ENCODE measurements at regions not wholly inside any gene's neighbourhood (a gene's known extent, or its start where the extent isn't known, plus 50 kb on each side); places are given as distances from the start of the nearest gene placed in this dataset.

GRCh38 chr6:9517806-9518205 lies 897.1 kb downstream of the TFAP2A start:
- whole genome bisulfite sequencing (ENCODE audit: insufficient coverage): no CpG with 5 or more reads among the region's 3 CpGs
- DNase-seq (ENCODE audit: low read depth in 4 of 6, low spot score in 6 of 6): no peak

GRCh38 chr6:9515633-9516606 lies 899.0 kb downstream of the TFAP2A start:
- Histone ChIP-seq H3K9me3 (ENCODE audit: control insufficient read depth, insufficient read depth, low read length) (no peaks in the 10 kb centered on the region), H3K27ac (ENCODE audit: low read depth, low read length) (no peak overlapping the region), H3K4me3 (ENCODE audit: low read depth, low read length) (no peak overlapping the region), H3K4me1 (ENCODE audit: control insufficient read depth, insufficient read depth, low read length) (peaks cover 4% of the 10 kb centered on the region), H3K36me3 (ENCODE audit: control insufficient read depth, insufficient read depth, low read length) (no peaks in the 10 kb centered on the region), H3K27me3 (ENCODE audit: control insufficient read depth, insufficient read depth, low read length) (no peaks in the 10 kb centered on the region)
- 30% methylated on average over 7 of the region's 13 CpGs for WGBS (ENCODE audit: insufficient coverage)
- DNase-seq (ENCODE audit: low read depth in 4 of 6, low spot score in 6 of 6): peak in 2 of 6 donors; percentile 23 to 62

More at GRCh38 chr6:9517806-9518205, 897.1 kb downstream of the TFAP2A start:
- Histone ChIP-seq H3K27me3 (ENCODE audit: control insufficient read depth, insufficient read depth, low read length) (no peaks in the 10 kb centered on the region), H3K36me3 (ENCODE audit: control insufficient read depth, insufficient read depth, low read length) (no peaks in the 10 kb centered on the region), H3K4me3 (ENCODE audit: low read depth, low read length) (no peak overlapping the region), H3K27ac (ENCODE audit: low read depth, low read length) (no peak overlapping the region), H3K4me1 (ENCODE audit: control insufficient read depth, insufficient read depth, low read length) (peaks cover 4% of the 10 kb centered on the region), H3K9me3 (ENCODE audit: control insufficient read depth, insufficient read depth, low read length) (no peaks in the 10 kb centered on the region)

GRCh38 chr6:9514146-9514545 lies 900.7 kb downstream of the TFAP2A start:
- no peak overlapping the region for H3K27ac ChIP-seq (ENCODE audit: low read depth, low read length)

GRCh38 chr6:9511157-9511556 lies 903.7 kb downstream of the TFAP2A start:
- Histone ChIP-seq H3K9me3 (ENCODE audit: control insufficient read depth, insufficient read depth, low read length) (no peaks in the 10 kb centered on the region), H3K27me3 (ENCODE audit: control insufficient read depth, insufficient read depth, low read length) (no peaks in the 10 kb centered on the region), H3K27ac (ENCODE audit: low read depth, low read length) (no peak overlapping the region), H3K36me3 (ENCODE audit: control insufficient read depth, insufficient read depth, low read length) (no peaks in the 10 kb centered on the region), H3K4me1 (ENCODE audit: control insufficient read depth, insufficient read depth, low read length) (peaks cover 2% of the 10 kb centered on the region), H3K4me3 (ENCODE audit: low read depth, low read length) (no peak overlapping the region)
- DNase-seq (ENCODE audit: low read depth in 4 of 6, low spot score in 6 of 6): no peak
- no CpG with 5 or more reads among the region's 1 CpG for WGBS (ENCODE audit: insufficient coverage)

More at GRCh38 chr6:9514146-9514545, 900.7 kb downstream of the TFAP2A start:
- peaks cover 4% of the 10 kb centered on the region for H3K4me1 ChIP-seq (ENCODE audit: control insufficient read depth, insufficient read depth, low read length)
- no peaks in the 10 kb centered on the region for H3K9me3 ChIP-seq (ENCODE audit: control insufficient read depth, insufficient read depth, low read length)
- H3K36me3 ChIP-seq (ENCODE audit: control insufficient read depth, insufficient read depth, low read length): no peaks in the 10 kb centered on the region
- H3K27me3 ChIP-seq (ENCODE audit: control insufficient read depth, insufficient read depth, low read length): no peaks in the 10 kb centered on the region
- DNase-seq (ENCODE audit: low read depth in 4 of 6, low spot score in 6 of 6): peak in 1 of 6 donors; percentile 18
- no peak overlapping the region for H3K4me3 ChIP-seq (ENCODE audit: low read depth, low read length)
- WGBS (ENCODE audit: insufficient coverage): no CpG with 5 or more reads among the region's 1 CpG

GRCh38 chr6:9507136-9507895 lies 907.6 kb downstream of the TFAP2A start:
- DNase-seq (ENCODE audit: low read depth in 4 of 6, low spot score in 6 of 6): no peak
- Histone ChIP-seq H3K9me3 (ENCODE audit: control insufficient read depth, insufficient read depth, low read length) (no peaks in the 10 kb centered on the region), H3K36me3 (ENCODE audit: control insufficient read depth, insufficient read depth, low read length) (no peaks in the 10 kb centered on the region), H3K4me3 (ENCODE audit: low read depth, low read length) (no peak overlapping the region), H3K4me1 (ENCODE audit: control insufficient read depth, insufficient read depth, low read length) (no peaks in the 10 kb centered on the region), H3K27me3 (ENCODE audit: control insufficient read depth, insufficient read depth, low read length) (no peaks in the 10 kb centered on the region), H3K27ac (ENCODE audit: low read depth, low read length) (no peak overlapping the region)
- 79% methylated on average over 3 of the region's 6 CpGs for WGBS (ENCODE audit: insufficient coverage)

- Histone ChIP-seq H3K4me1 (ENCODE audit: control insufficient read depth, insufficient read depth, low read length) (no peaks in the 10 kb centered on the region), H3K27ac (ENCODE audit: low read depth, low read length) (no peak overlapping the region), H3K9me3 (ENCODE audit: control insufficient read depth, insufficient read depth, low read length) (no peaks in the 10 kb centered on the region), H3K4me3 (ENCODE audit: low read depth, low read length) (no peak overlapping the region), H3K36me3 (ENCODE audit: control insufficient read depth, insufficient read depth, low read length) (no peaks in the 10 kb centered on the region), H3K27me3 (ENCODE audit: control insufficient read depth, insufficient read depth, low read length) (no peaks in the 10 kb centered on the region)
- DNase-seq (ENCODE audit: low read depth in 4 of 6, low spot score in 6 of 6): no peak
- no CpG with 5 or more reads among the region's 2 CpGs for WGBS (ENCODE audit: insufficient coverage)
These were observed 910.7 kb downstream of the TFAP2A start for GRCh38 chr6:9504191-9504590.

GRCh38 chr6:9503111-9503761 lies 911.6 kb downstream of the TFAP2A start:
- Histone ChIP-seq H3K36me3 (ENCODE audit: control insufficient read depth, insufficient read depth, low read length) (no peaks in the 10 kb centered on the region), H3K27ac (ENCODE audit: low read depth, low read length) (no peak overlapping the region), H3K27me3 (ENCODE audit: control insufficient read depth, insufficient read depth, low read length) (no peaks in the 10 kb centered on the region), H3K9me3 (ENCODE audit: control insufficient read depth, insufficient read depth, low read length) (no peaks in the 10 kb centered on the region), H3K4me3 (ENCODE audit: low read depth, low read length) (no peak overlapping the region), H3K4me1 (ENCODE audit: control insufficient read depth, insufficient read depth, low read length) (no peaks in the 10 kb centered on the region)
- no CpG with 5 or more reads among the region's 7 CpGs for WGBS (ENCODE audit: insufficient coverage)
- DNase-seq (ENCODE audit: low read depth in 4 of 6, low spot score in 6 of 6): no peak

GRCh38 chr6:9499709-9500108 lies 915.2 kb downstream of the TFAP2A start:
- Histone ChIP-seq H3K4me1 (ENCODE audit: control insufficient read depth, insufficient read depth, low read length) (no peaks in the 10 kb centered on the region), H3K4me3 (ENCODE audit: low read depth, low read length) (no peak overlapping the region), H3K9me3 (ENCODE audit: control insufficient read depth, insufficient read depth, low read length) (no peaks in the 10 kb centered on the region), H3K36me3 (ENCODE audit: control insufficient read depth, insufficient read depth, low read length) (no peaks in the 10 kb centered on the region), H3K27ac (ENCODE audit: low read depth, low read length) (no peak overlapping the region), H3K27me3 (ENCODE audit: control insufficient read depth, insufficient read depth, low read length) (no peaks in the 10 kb centered on the region)
- WGBS (ENCODE audit: insufficient coverage): 80% methylated on average over 1 of the region's 4 CpGs
- no peak for DNase-seq (ENCODE audit: low read depth in 4 of 6, low spot score in 6 of 6)

GRCh38 chr6:9496837-9497236 lies 918.0 kb downstream of the TFAP2A start:
- H3K4me1 ChIP-seq (ENCODE audit: control insufficient read depth, insufficient read depth, low read length): no peaks in the 10 kb centered on the region
- no peak overlapping the region for H3K4me3 ChIP-seq (ENCODE audit: low read depth, low read length)
- H3K27ac ChIP-seq (ENCODE audit: low read depth, low read length): no peak overlapping the region
- H3K36me3 ChIP-seq (ENCODE audit: control insufficient read depth, insufficient read depth, low read length): no peaks in the 10 kb centered on the region
- H3K27me3 ChIP-seq (ENCODE audit: control insufficient read depth, insufficient read depth, low read length): no peaks in the 10 kb centered on the region
- 78% methylated on average over 3 of the region's 6 CpGs for WGBS (ENCODE audit: insufficient coverage)
- DNase-seq (ENCODE audit: low read depth in 4 of 6, low spot score in 6 of 6): no peak
- no peaks in the 10 kb centered on the region for H3K9me3 ChIP-seq (ENCODE audit: control insufficient read depth, insufficient read depth, low read length)

Data from spinal cord (tissue), 9 donors.